ENCODE measurements at regions not wholly inside any gene's neighbourhood (a gene's known extent, or its start where the extent isn't known, plus 50 kb on each side); places are given as distances from the start of the nearest gene placed in this dataset.

- TF ChIP-seq CTCF (IDR thresholded peaks at IDR 0.05) (no peak), EP300 (IDR thresholded peaks at IDR 0.05) (no peak), POLR2AphosphoS5 (IDR thresholded peaks at IDR 0.05) (no peak), POLR2A (IDR thresholded peaks at IDR 0.05; ENCODE audit: low read depth) (no peak)
- no peak for DNase-seq (ENCODE audit: extremely low spot score)
- Histone ChIP-seq H3K27me3 (no peaks in the 10 kb centered on the region), H3K27ac (replicated peaks in 1 of 4) (no peak overlapping the region), H3K9me3 (no peaks in the 10 kb centered on the region), H3K36me3 (no peaks in the 10 kb centered on the region), H3K4me3 (no peak overlapping the region), H3K4me1 (peaks cover 0 to 6% (median 0%) of the 10 kb centered on the region in 4 donors)
- WGBS = 73% methylated on average over 1 of the region's 1 CpG
- intact Hi-C loops (cut with DNase I) = no loop called here
Observed at GRCh38 chr1:217315346-217315745, 315.5 kb downstream of the GPATCH2 start.

- 90% methylated on average over 3 of the region's 5 CpGs for WGBS
- intact Hi-C loops (cut with DNase I) = no loop called here
- H3K27me3 ChIP-seq = no peaks in the 10 kb centered on the region
- H3K36me3 ChIP-seq = no peaks in the 10 kb centered on the region
- TF ChIP-seq POLR2A (IDR thresholded peaks at IDR 0.05; ENCODE audit: low read depth) = no peak
- TF ChIP-seq POLR2AphosphoS5 (IDR thresholded peaks at IDR 0.05) = no peak
- TF ChIP-seq EP300 (IDR thresholded peaks at IDR 0.05) = no peak
- no peak for TF ChIP-seq CTCF (IDR thresholded peaks at IDR 0.05)
- no peaks in the 10 kb centered on the region for H3K9me3 ChIP-seq
- peaks cover 0 to 6% (median 0%) of the 10 kb centered on the region in 4 donors for H3K4me1 ChIP-seq
- H3K27ac ChIP-seq (replicated peaks in 1 of 4) = no peak overlapping the region
- H3K4me3 ChIP-seq = no peak overlapping the region
- no peak for DNase-seq (ENCODE audit: extremely low spot score)
Observed at GRCh38 chr1:217313096-217313495, 317.8 kb downstream of the GPATCH2 start.

GRCh38 chr1:217311766-217312165 lies 319.1 kb downstream of the GPATCH2 start:
- Histone ChIP-seq H3K27me3 (no peaks in the 10 kb centered on the region), H3K4me3 (no peak overlapping the region), H3K4me1 (peaks cover 0 to 6% (median 0%) of the 10 kb centered on the region in 4 donors), H3K36me3 (no peaks in the 10 kb centered on the region), H3K27ac (replicated peaks in 1 of 4) (no peak overlapping the region), H3K9me3 (no peaks in the 10 kb centered on the region)
- TF ChIP-seq POLR2AphosphoS5 (IDR thresholded peaks at IDR 0.05) (no peak), EP300 (IDR thresholded peaks at IDR 0.05) (no peak), POLR2A (IDR thresholded peaks at IDR 0.05; ENCODE audit: low read depth) (no peak), CTCF (IDR thresholded peaks at IDR 0.05) (no peak)
- intact Hi-C loops (cut with DNase I) = no loop called here
- no peak for DNase-seq (ENCODE audit: extremely low spot score)
- WGBS = 55% methylated on average over 1 of the region's 1 CpG

- intact Hi-C loops (cut with DNase I) = no loop called here
- H3K27ac ChIP-seq (replicated peaks in 1 of 4) = no peak overlapping the region
- no peaks in the 10 kb centered on the region for H3K36me3 ChIP-seq
- DNase-seq (ENCODE audit: extremely low spot score) = no peak
- no peak overlapping the region for H3K4me3 ChIP-seq
- peaks cover 0 to 6% (median 0%) of the 10 kb centered on the region in 4 donors for H3K4me1 ChIP-seq
- no peaks in the 10 kb centered on the region for H3K9me3 ChIP-seq
- TF ChIP-seq POLR2AphosphoS5 (IDR thresholded peaks at IDR 0.05) (no peak), EP300 (IDR thresholded peaks at IDR 0.05) (no peak), POLR2A (IDR thresholded peaks at IDR 0.05; ENCODE audit: low read depth) (no peak), CTCF (IDR thresholded peaks at IDR 0.05) (no peak)
- H3K27me3 ChIP-seq = no peaks in the 10 kb centered on the region
- WGBS = 92% methylated on average over 2 of the region's 2 CpGs
Observed at GRCh38 chr1:217311269-217311668, 319.6 kb downstream of the GPATCH2 start.

- intact Hi-C loops (cut with DNase I) = no loop called here
- TF ChIP-seq POLR2A (IDR thresholded peaks at IDR 0.05; ENCODE audit: low read depth) (no peak), POLR2AphosphoS5 (IDR thresholded peaks at IDR 0.05) (no peak)
- WGBS = 75% methylated on average over 1 of the region's 1 CpG
Observed at GRCh38 chr1:217281332-217281731, 349.6 kb downstream of the GPATCH2 start.

More at GRCh38 chr1:217281332-217281731, 349.6 kb downstream of the GPATCH2 start:
- no peaks in the 10 kb centered on the region for H3K27me3 ChIP-seq
- H3K9me3 ChIP-seq = no peaks in the 10 kb centered on the region
- H3K27ac ChIP-seq (replicated peaks in 1 of 4) = no peak overlapping the region
- H3K4me3 ChIP-seq = no peak overlapping the region
- H3K4me1 ChIP-seq = peaks cover 0 to 8% (median 4%) of the 10 kb centered on the region in 4 donors
- DNase-seq (ENCODE audit: extremely low spot score) = no peak
- H3K36me3 ChIP-seq = no peaks in the 10 kb centered on the region
